ENCODE measurements at regions not wholly inside any gene's neighbourhood (a gene's known extent, or its start where the extent isn't known, plus 50 kb on each side); places are given as distances from the start of the nearest gene placed in this dataset.

DNA sequence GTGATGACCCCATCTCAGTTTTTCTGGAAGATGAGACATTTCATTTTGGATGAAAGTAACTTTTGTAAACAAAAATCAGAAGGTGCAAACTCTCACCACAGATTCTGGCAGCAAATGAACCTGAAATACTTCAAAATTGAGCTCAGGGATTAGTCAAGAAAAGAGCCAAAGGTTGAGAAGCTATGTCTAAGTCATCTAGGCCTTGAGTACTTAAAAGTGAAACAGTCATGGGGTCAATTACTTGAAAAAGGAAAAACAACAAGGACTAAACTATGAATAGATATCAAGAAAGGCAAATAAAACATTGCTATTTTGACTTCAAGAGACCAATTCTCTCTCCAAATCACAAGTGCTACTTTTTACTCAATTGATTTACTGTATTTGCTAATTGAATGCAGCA is 285.1 kb downstream of the RBM43 start:
- DNase-seq (ENCODE audit: extremely low read depth, insufficient read length), result no peak
- TF ChIP-seq, protein P1, sequence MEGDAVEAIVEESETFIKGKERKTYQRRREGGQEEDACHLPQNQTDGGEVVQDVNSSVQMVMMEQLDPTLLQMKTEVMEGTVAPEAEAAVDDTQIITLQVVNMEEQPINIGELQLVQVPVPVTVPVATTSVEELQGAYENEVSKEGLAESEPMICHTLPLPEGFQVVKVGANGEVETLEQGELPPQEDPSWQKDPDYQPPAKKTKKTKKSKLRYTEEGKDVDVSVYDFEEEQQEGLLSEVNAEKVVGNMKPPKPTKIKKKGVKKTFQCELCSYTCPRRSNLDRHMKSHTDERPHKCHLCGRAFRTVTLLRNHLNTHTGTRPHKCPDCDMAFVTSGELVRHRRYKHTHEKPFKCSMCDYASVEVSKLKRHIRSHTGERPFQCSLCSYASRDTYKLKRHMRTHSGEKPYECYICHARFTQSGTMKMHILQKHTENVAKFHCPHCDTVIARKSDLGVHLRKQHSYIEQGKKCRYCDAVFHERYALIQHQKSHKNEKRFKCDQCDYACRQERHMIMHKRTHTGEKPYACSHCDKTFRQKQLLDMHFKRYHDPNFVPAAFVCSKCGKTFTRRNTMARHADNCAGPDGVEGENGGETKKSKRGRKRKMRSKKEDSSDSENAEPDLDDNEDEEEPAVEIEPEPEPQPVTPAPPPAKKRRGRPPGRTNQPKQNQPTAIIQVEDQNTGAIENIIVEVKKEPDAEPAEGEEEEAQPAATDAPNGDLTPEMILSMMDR (IDR thresholded peaks at IDR 0.05; ENCODE audit: insufficient read depth, low read length, poor library complexity, severe bottlenecking), result no peak

DNA sequence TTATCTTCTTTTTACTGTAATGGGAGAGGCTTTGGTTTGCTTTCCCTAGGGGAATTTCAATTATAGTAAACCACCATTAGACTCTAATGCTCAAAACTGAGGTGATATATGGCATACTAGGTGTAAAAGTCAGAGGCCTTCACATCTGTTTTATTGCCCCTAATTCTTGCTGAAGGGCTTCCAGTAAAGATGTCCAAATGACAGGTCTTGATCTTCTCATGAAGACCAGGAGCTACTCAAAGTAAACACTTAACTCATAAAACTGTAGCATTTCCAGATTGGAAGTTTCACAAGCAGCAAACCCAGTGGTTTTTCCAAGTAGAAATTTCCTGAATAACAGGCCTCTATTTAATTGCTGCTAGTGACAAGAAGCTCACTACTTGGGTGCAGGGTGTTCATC is 286.8 kb downstream of the RBM43 start:
- Histone ChIP-seq H3K4me3 (replicated peaks; ENCODE audit: low read depth, low read length) (no peak overlapping the region), H3K36me3 (ENCODE audit: control insufficient read depth, insufficient read depth, low read length) (no peaks in the 10 kb centered on the region), H3K27me3 (replicated peaks; ENCODE audit: control insufficient read depth, insufficient read depth, low read length) (no peaks in the 10 kb centered on the region)
- TF ChIP-seq, protein P1 (IDR thresholded peaks at IDR 0.05; ENCODE audit: insufficient read depth, low read length, poor library complexity, severe bottlenecking), result no peak
- no peak for DNase-seq (ENCODE audit: extremely low read depth, insufficient read length)

More for the DNA sequence above, 285.1 kb downstream of the RBM43 start:
- Histone ChIP-seq H3K4me3 (replicated peaks; ENCODE audit: low read depth, low read length) (no peak overlapping the region), H3K36me3 (ENCODE audit: control insufficient read depth, insufficient read depth, low read length) (no peaks in the 10 kb centered on the region), H3K27me3 (replicated peaks; ENCODE audit: control insufficient read depth, insufficient read depth, low read length) (no peaks in the 10 kb centered on the region)

GRCh38 chr2:150974234-150974633 is 287.4 kb downstream of the RBM43 start:
- H3K4me3 ChIP-seq (replicated peaks; ENCODE audit: low read depth, low read length), result no peak overlapping the region
- no peak for DNase-seq (ENCODE audit: extremely low read depth, insufficient read length)
- no peaks in the 10 kb centered on the region for H3K27me3 ChIP-seq (replicated peaks; ENCODE audit: control insufficient read depth, insufficient read depth, low read length)
- TF ChIP-seq, protein P1 (IDR thresholded peaks at IDR 0.05; ENCODE audit: insufficient read depth, low read length, poor library complexity, severe bottlenecking), result no peak
- H3K36me3 ChIP-seq (ENCODE audit: control insufficient read depth, insufficient read depth, low read length), result no peaks in the 10 kb centered on the region

- Histone ChIP-seq H3K4me3 (replicated peaks; ENCODE audit: low read depth, low read length) (no peak overlapping the region), H3K27me3 (replicated peaks; ENCODE audit: control insufficient read depth, insufficient read depth, low read length) (no peaks in the 10 kb centered on the region), H3K36me3 (ENCODE audit: control insufficient read depth, insufficient read depth, low read length) (no peaks in the 10 kb centered on the region)
- TF ChIP-seq, protein P1 (IDR thresholded peaks at IDR 0.05; ENCODE audit: insufficient read depth, low read length, poor library complexity, severe bottlenecking), result no peak
- no peak for DNase-seq (ENCODE audit: extremely low read depth, insufficient read length)
These were observed 289.8 kb downstream of the RBM43 start for GRCh38 chr2:150971910-150972309.

GRCh38 chr2:150963336-150963735 is 298.3 kb downstream of the RBM43 start:
- no peak overlapping the region for H3K4me3 ChIP-seq (replicated peaks; ENCODE audit: low read depth, low read length)
- H3K36me3 ChIP-seq (ENCODE audit: control insufficient read depth, insufficient read depth, low read length), result no peaks in the 10 kb centered on the region
- H3K27me3 ChIP-seq (replicated peaks; ENCODE audit: control insufficient read depth, insufficient read depth, low read length), result no peaks in the 10 kb centered on the region
- TF ChIP-seq, protein P1 (IDR thresholded peaks at IDR 0.05; ENCODE audit: insufficient read depth, low read length, poor library complexity, severe bottlenecking), result no peak
- DNase-seq (ENCODE audit: extremely low read depth, insufficient read length), result no peak

DNA sequence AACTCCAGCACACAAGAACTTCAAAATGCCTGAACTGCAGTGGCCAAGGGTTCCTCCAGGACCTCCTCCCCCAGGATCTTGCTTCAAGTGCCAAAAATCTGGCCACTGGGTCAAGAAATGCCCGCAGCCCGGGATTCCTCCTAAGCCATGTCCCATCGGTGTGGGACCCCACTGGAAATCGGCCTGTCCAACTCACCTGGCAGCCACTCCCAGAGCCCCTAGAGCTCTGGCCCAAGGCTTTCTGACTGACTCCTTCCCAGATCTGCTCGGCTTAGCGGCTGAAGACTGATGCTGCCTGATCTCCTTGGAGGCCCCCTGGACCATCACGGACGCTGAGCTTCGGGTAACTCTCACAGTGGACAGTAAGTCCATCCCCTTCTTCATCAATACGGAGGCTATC is 306.4 kb downstream of the RBM43 start:
- no peaks in the 10 kb centered on the region for H3K27me3 ChIP-seq (replicated peaks; ENCODE audit: control insufficient read depth, insufficient read depth, low read length)
- TF ChIP-seq, protein P1 (IDR thresholded peaks at IDR 0.05; ENCODE audit: insufficient read depth, low read length, poor library complexity, severe bottlenecking), result no peak
- H3K36me3 ChIP-seq (ENCODE audit: control insufficient read depth, insufficient read depth, low read length), result no peaks in the 10 kb centered on the region
- H3K4me3 ChIP-seq (replicated peaks; ENCODE audit: low read depth, low read length), result no peak overlapping the region
- no peak for DNase-seq (ENCODE audit: extremely low read depth, insufficient read length)

All from GM06990 (cell line).